Ectodermal cell (in vitro differentiated cells): ENCODE measurements at regions not wholly inside any gene's neighbourhood (a gene's known extent, or its start where the extent isn't known, plus 50 kb on each side); places are given as distances from the start of the nearest gene placed in this dataset.

Experiments
- H3K27ac ChIP-seq: 2 replicates; pipeline ENCODE4 v1.7.0; 2013; ENCODE audit warnings: mild to moderate bottlenecking, low read depth, low read length; ENCODE audit not compliant: insufficient read depth, poor library complexity, severe bottlenecking
- H3K27me3 ChIP-seq: 2 replicates; pipeline ENCODE4 v1.7.0; 2013; ENCODE audit warnings: mild to moderate bottlenecking, low read length; ENCODE audit not compliant: insufficient read depth, control insufficient read depth, poor library complexity, severe bottlenecking
- H3K36me3 ChIP-seq: one replicate; pipeline ENCODE4 v1.7.0; 2013; ENCODE audit warnings: low read length; ENCODE audit not compliant: control insufficient read depth, insufficient read depth
- H3K4me1 ChIP-seq: one replicate; pipeline ENCODE4 v1.7.0; 2013; ENCODE audit warnings: low read length; ENCODE audit not compliant: control insufficient read depth, insufficient read depth
- H3K4me3 ChIP-seq: 2 replicates; pipeline ENCODE4 v1.7.0; 2013; ENCODE audit warnings: low read depth, low read length, control low read depth; ENCODE audit not compliant: insufficient read depth
- H3K9me3 ChIP-seq: 2 replicates; pipeline ENCODE4 v1.7.0; 2013; ENCODE audit warnings: mild to moderate bottlenecking, low read length, moderate library complexity; ENCODE audit not compliant: control insufficient read depth
- WGBS, 2 experiments: methylation state at CpG; one replicate each; pipeline ENCODE4 v1.1.7; 2013; ENCODE audit warnings: missing lambda C conversion rate in 2 of 2; 5-methylcytosine and 5-hydroxymethylcytosine counted together

DNA sequence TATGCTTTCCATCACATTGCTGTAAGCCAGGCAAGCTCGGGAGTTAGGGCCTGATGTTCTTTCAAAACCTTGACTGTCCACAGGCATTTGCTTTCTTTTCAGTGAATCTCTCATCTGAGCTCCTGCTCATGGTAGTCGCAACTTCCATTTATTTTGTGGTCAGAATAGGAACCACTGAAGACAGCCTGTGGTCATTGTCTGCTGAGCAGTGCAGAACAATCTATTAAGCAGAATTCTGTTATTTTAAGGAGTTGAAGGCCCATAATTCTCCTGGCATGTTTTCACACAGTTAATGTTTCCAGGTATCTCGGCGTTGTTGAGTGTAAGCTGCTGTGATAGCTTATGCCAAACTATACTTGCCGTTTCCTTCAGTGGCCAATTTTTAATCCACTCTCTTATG is 491.1 kb upstream of the AKR1E2 start:
- no peaks in the 10 kb centered on the region for H3K36me3 ChIP-seq
- H3K9me3 ChIP-seq: no peaks in the 10 kb centered on the region
- H3K4me1 ChIP-seq: no peaks in the 10 kb centered on the region
- WGBS, 2 experiments: 93% methylated on average over 5 of the region's 5 CpGs
- H3K27ac ChIP-seq: no peak overlapping the region
- H3K4me3 ChIP-seq: no peak overlapping the region
- no peaks in the 10 kb centered on the region for H3K27me3 ChIP-seq

DNA sequence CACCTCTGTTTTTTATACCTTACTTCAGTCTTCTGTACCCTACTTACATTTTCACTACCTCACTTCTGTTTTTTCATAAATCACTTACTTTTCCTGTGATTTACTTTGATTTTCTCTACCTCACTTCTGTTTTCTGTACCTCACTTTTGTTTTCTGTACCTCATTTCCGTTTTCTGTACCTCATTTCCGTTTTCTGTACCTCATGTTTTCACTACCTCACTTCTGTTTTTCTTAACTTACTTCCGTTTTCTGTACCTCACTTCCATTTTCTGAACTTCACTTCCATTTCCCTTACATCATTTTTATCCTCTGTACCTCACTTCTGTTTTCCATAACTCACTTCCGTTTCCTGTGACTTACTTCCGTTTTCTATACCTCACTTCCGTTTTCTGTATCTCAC is 492.0 kb upstream of the AKR1E2 start:
- Histone ChIP-seq H3K4me1 (no peaks in the 10 kb centered on the region), H3K27ac (no peak overlapping the region), H3K36me3 (no peaks in the 10 kb centered on the region), H3K9me3 (no peaks in the 10 kb centered on the region), H3K27me3 (no peaks in the 10 kb centered on the region), H3K4me3 (no peak overlapping the region)
- 94 to 95% methylated on average over 6 of the region's 6 CpGs for WGBS, 2 experiments

DNA sequence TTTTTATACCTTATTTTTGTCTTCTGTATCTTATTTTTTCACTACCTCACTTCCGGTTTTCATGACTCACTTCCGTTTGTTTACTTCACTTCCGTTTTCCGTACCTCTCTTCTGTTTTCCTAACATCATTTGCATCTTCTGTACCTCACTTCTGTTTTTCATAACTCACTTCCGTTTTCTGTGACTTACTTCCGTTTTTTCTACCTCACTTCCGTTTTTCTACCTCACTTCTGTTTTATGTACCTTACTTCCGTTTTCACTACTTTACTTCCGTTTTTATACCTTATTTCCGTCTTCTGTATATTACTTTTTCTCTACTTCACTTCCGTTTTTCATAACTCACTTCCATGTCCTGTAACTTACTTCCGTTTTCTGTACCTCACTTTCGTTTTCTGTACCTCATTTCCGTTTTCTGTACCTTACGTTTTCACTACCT is 492.5 kb upstream of the AKR1E2 start:
- no peak overlapping the region for H3K4me3 ChIP-seq
- no peaks in the 10 kb centered on the region for H3K36me3 ChIP-seq
- no peak overlapping the region for H3K27ac ChIP-seq
- no peaks in the 10 kb centered on the region for H3K9me3 ChIP-seq
- 93 to 94% methylated on average over 15 of the region's 15 CpGs for WGBS, 2 experiments
- H3K27me3 ChIP-seq: no peaks in the 10 kb centered on the region
- no peaks in the 10 kb centered on the region for H3K4me1 ChIP-seq

DNA sequence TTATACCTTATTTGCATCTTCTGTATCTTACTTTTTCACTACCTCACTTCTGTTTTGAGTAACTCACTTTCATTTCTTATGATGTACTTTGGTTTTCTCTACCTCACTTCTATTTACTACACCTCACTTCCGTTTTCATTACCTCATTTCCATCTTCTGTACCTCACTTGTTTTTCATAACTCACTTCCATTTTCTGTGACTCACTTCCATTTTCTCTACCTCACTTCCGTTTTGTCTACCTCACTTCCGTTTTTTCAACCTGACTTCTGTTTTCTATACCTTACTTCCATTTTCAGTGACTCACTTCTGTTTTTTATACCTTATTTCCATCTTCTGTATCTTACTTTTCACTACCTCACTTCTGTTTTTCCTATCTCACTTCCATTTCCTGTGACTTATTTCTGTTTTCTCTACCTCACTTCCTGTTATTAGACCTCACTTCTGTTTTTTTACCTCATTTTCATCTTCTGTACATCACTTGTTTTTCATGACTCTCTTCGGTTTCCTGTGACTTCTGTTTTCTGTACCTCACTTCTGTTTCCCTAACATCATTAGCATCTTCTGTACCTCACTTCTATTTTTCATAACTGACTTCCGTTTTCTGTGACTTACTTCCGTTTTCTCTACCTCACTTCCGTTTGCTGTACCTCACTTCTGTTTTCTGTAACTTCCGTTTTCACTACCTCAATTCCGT is 493.1 kb upstream of the AKR1E2 start:
- H3K27ac ChIP-seq: no peak overlapping the region
- H3K27me3 ChIP-seq: no peaks in the 10 kb centered on the region

DNA sequence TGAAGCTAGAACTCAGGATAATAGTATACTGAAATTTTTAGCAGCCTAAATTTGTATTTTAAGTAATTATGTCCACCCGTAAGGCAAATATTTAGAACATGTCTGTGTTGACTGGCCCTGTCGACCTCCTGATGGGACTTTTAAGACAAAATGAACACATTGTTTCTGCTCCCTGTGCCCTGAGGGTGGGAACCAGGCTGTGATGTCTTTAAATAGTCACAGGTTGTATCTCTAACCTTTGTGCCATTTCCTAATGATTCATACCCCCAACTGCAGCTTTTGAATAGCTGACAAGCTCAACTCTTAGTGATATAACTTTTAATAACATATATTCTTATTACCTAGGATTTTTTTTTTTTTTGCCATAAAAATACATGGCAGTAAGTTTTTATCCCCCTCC is 494.9 kb upstream of the AKR1E2 start:
- Histone ChIP-seq H3K27ac (no peak overlapping the region), H3K36me3 (no peaks in the 10 kb centered on the region), H3K4me3 (no peak overlapping the region), H3K4me1 (no peaks in the 10 kb centered on the region), H3K9me3 (no peaks in the 10 kb centered on the region), H3K27me3 (no peaks in the 10 kb centered on the region)
- WGBS, 2 experiments: 76 to 80% methylated on average over 2 of the region's 2 CpGs

More for the DNA sequence above, 493.1 kb upstream of the AKR1E2 start:
- no peaks in the 10 kb centered on the region for H3K36me3 ChIP-seq
- 93 to 96% methylated on average over 9 of the region's 9 CpGs for WGBS, 2 experiments
- H3K4me1 ChIP-seq: no peaks in the 10 kb centered on the region
- H3K4me3 ChIP-seq: no peak overlapping the region
- H3K9me3 ChIP-seq: no peaks in the 10 kb centered on the region

DNA sequence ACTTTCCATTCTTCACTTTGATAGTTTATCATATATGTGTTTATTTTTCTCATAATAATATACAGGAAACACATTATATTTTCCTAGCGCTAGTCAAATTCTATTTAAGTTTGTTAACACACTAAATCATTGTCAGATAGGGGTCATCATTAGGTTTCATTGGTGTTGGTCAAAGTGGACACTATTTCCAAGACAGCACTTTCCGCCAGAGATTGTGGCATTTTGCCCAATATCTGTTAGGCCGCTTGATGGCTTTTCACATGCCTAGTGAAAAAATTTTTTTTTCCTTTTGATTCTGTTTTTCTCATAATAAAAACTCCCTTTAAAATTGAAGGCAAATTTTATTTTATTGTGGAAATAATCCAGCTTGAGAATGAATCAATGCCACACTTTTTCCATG is 495.4 kb upstream of the AKR1E2 start:
- no peaks in the 10 kb centered on the region for H3K27me3 ChIP-seq
- WGBS, 2 experiments: 93 to 100% methylated on average over 2 to 3 of the region's 3 CpGs
- no peak overlapping the region for H3K4me3 ChIP-seq
- H3K4me1 ChIP-seq: no peaks in the 10 kb centered on the region
- H3K36me3 ChIP-seq: no peaks in the 10 kb centered on the region
- no peaks in the 10 kb centered on the region for H3K9me3 ChIP-seq
- H3K27ac ChIP-seq: no peak overlapping the region

DNA sequence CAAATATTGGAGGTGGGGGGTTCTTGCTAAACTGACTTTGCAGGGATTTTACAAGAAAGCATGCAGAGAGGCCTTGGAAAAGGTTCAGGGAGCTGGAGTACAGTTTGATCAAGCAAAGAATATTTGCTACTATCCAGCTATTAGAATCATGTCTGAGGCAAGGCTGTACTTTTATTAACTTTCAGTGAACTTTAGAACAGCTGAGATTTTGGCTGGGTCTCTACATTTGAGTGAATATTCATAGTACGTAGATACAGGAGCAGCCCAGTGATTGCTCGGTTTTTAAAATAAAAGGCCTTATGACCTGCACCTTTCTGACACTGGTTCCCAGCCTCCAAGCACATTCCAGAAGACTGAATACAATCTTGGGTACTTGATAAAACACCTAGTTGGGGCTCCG is 496.8 kb upstream of the AKR1E2 start:
- 91 to 98% methylated on average over 3 of the region's 3 CpGs for WGBS, 2 experiments
- H3K9me3 ChIP-seq: no peaks in the 10 kb centered on the region
- no peak overlapping the region for H3K27ac ChIP-seq
- no peak overlapping the region for H3K4me3 ChIP-seq
- H3K4me1 ChIP-seq: no peaks in the 10 kb centered on the region
- no peaks in the 10 kb centered on the region for H3K36me3 ChIP-seq
- no peaks in the 10 kb centered on the region for H3K27me3 ChIP-seq

DNA sequence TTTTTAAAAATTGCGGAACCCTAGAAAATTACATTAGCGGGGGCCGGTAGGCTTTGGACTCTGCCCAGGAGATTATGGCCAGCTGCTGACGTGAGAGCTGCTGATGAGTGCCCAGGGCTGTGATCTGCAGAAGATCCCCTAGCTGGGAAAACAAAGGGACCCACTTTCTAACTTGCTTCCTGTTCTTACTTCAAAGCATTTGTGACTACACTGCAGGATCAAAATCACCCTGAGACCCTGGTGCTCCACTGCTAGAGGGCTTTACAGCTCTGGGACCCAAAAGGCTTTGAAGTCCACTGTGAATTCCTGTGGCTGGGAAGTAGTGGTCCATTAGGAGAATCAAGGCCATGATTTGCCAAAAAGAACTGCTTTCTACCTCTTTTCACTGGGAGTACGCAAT is 499.4 kb upstream of the AKR1E2 start:
- 89 to 92% methylated on average over 5 of the region's 5 CpGs for whole genome bisulfite sequencing, 2 experiments
- H3K36me3 ChIP-seq: no peaks in the 10 kb centered on the region

DNA sequence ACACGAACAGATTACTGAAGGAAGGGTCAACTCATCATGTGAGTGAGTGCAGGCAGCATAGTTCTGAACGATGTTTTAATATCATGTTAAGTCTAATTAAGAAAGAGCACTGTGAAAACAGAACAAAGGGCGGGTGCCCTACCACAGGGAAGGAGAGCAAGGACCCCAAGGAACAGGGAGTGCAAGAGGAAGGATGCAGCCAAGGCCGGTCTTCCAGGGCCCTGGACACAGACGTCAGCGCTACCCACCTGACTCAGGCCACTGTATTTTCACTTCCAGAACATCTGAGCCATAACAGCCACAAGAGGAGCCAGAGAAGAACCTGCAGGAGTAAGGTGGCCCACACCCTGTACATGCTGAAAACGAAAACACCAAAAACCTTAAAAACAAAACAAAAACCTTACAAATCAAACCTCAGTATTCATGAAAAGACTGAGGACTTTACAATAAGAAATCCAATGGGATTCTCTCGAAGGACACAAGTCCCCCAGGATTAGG is 506.1 kb upstream of the AKR1E2 start:
- WGBS, 2 experiments: 87 to 91% methylated on average over 8 of the region's 8 CpGs
- Histone ChIP-seq H3K4me3 (no peak overlapping the region), H3K9me3 (no peaks in the 10 kb centered on the region), H3K36me3 (no peaks in the 10 kb centered on the region), H3K27ac (no peak overlapping the region), H3K27me3 (no peaks in the 10 kb centered on the region), H3K4me1 (no peaks in the 10 kb centered on the region)

More for the DNA sequence above, 499.4 kb upstream of the AKR1E2 start:
- Histone ChIP-seq H3K4me3 (no peak overlapping the region), H3K27me3 (no peaks in the 10 kb centered on the region), H3K9me3 (no peaks in the 10 kb centered on the region), H3K27ac (no peak overlapping the region), H3K4me1 (no peaks in the 10 kb centered on the region)

DNA sequence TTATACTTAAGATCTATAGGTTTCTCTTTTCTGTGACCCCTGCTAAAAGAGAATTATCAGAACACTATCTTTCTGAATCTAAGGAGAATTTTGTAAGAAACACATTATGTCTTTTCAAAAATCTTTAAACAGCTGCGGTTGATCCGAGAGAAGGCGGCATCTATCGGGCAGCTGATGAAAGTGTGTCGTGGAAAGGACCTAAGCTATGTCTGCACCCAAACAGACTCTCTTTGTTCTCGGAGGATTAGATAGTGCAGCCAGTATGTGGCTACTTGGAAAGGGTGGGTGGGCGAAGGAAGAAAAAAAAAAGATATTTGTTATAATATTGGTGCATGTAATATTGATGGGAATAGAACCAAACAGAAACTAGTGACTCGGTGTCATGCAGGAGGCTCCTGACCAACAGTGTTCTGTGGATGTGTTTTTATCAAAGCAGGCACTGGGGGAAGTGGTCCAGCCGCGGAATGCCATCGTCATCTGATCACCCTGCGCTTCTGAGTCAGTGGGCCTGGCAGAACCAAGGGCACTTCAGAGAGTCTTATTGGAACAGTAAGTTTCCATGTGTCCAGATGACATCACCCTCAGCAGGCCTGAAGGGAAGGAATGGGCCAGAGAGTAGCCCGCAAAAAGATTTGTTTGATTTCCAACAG is 509.7 kb upstream of the AKR1E2 start:
- H3K27me3 ChIP-seq: no peaks in the 10 kb centered on the region

More for the DNA sequence above, 509.7 kb upstream of the AKR1E2 start:
- H3K9me3 ChIP-seq: no peaks in the 10 kb centered on the region
- no peaks in the 10 kb centered on the region for H3K36me3 ChIP-seq
- H3K4me1 ChIP-seq: no peaks in the 10 kb centered on the region
- H3K27ac ChIP-seq: no peak overlapping the region
- H3K4me3 ChIP-seq: no peak overlapping the region
- 94 to 95% methylated on average over 13 of the region's 13 CpGs for WGBS, 2 experiments
